GM12892 (cell line): ENCODE measurements at regions not wholly inside any gene's neighbourhood (a gene's known extent, or its start where the extent isn't known, plus 50 kb on each side); places are given as distances from the start of the nearest gene placed in this dataset.

ENCODE experiments used
- POLR2AphosphoS5 ChIP-seq: IDR thresholded peaks from 2 replicates; pipeline ENCODE4 v1.6.1; 2011; ENCODE audit warnings: low read depth, low read length, control low read depth
- TAF1 ChIP-seq: IDR thresholded peaks from 2 replicates; pipeline ENCODE4 v1.6.1; 2011; ENCODE audit warnings: low read depth, mild to moderate bottlenecking, control low read depth, low read length, borderline replicate concordance

DNA sequence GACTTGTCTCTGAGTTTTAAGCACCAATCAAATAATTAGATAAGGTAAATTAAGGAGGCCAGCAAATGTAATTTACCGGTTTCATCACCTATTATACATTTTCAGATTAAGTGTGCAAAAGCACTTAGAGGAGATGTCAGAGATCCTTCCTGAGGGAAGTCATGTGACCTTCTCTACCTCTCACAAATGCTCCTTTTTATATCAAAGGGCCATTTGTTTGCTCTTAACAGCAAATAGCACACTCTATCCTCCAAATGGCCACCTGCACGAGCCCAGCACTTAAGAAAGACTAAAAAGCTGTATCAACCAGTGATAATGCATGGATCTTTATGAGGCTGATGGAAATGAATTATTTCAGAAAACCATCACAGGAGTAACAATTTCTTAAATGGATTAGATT is 149.4 kb downstream of the ELOVL4 start:
- TF ChIP-seq TAF1 (no peak), POLR2AphosphoS5 (no peak)
